MM.1S (cell line): ENCODE measurements at regions not wholly inside any gene's neighbourhood (a gene's known extent, or its start where the extent isn't known, plus 50 kb on each side); places are given as distances from the start of the nearest gene placed in this dataset.

Experiments used
- CTCF ChIP-seq: fragments of 300-600 bp; sonication (generic); IDR thresholded peaks from 2 replicates; pipeline ENCODE4 v1.5.1; 2016; ENCODE audit warnings: antibody characterized with exemption, low read length, mixed read lengths
- EZH2 ChIP-seq: fragments of 300-600 bp; sonication (generic); optimal IDR thresholded peaks from 2 replicates; pipeline ENCODE3; 2017; ENCODE audit warnings: low read depth, mild to moderate bottlenecking, antibody characterized with exemption, low read length, mixed read lengths

GRCh38 chr2:49309461-49309860 lies 155.1 kb upstream of the FSHR start:
- TF ChIP-seq CTCF, result no peak
- TF ChIP-seq EZH2, result no peak
